ENCODE measurements at regions not wholly inside any gene's neighbourhood (a gene's known extent, or its start where the extent isn't known, plus 50 kb on each side); places are given as distances from the start of the nearest gene placed in this dataset.

- CTCF ChIA-PET: no interaction called here
- H3K4me3 Mint-ChIP-seq: no peak overlapping the region
- no peak overlapping the region for H3K27ac Mint-ChIP-seq
- POLR2A ChIA-PET: no interaction called here
- intact Hi-C loops (cut with micrococcal nuclease): no loop called here
- no peaks in the 10 kb centered on the region for H3K36me3 Mint-ChIP-seq
- DNase-seq: no peak
- H3K27me3 Mint-ChIP-seq: no peaks in the 10 kb centered on the region
- H3K9me3 Mint-ChIP-seq: no peaks in the 10 kb centered on the region
- H3K4me1 Mint-ChIP-seq (ENCODE audit: low read depth): no peaks in the 10 kb centered on the region
Measured at GRCh38 chr3:184642631-184643285, 69.1 kb downstream of the MAGEF1 start.

GRCh38 chr3:184641430-184641829 lies 70.4 kb downstream of the MAGEF1 start:
- intact Hi-C loops (cut with micrococcal nuclease): no loop called here
- H3K27ac Mint-ChIP-seq: no peak overlapping the region
- no peaks in the 10 kb centered on the region for H3K27me3 Mint-ChIP-seq
- H3K4me3 Mint-ChIP-seq: no peak overlapping the region
- ChIA-PET CTCF (no interaction called here), POLR2A (no interaction called here)
- H3K4me1 Mint-ChIP-seq (ENCODE audit: low read depth): no peaks in the 10 kb centered on the region
- H3K36me3 Mint-ChIP-seq: no peaks in the 10 kb centered on the region
- no peak for DNase-seq
- H3K9me3 Mint-ChIP-seq: no peaks in the 10 kb centered on the region

- DNase-seq: no peak
- Mint-ChIP-seq H3K4me1 (ENCODE audit: low read depth) (peaks cover 3% of the 10 kb centered on the region), H3K36me3 (no peaks in the 10 kb centered on the region), H3K27me3 (no peaks in the 10 kb centered on the region), H3K27ac (no peak overlapping the region), H3K4me3 (no peak overlapping the region), H3K9me3 (no peaks in the 10 kb centered on the region)
- POLR2A ChIA-PET: no interaction called here
- CTCF ChIA-PET: no interaction called here
- intact Hi-C loops (cut with micrococcal nuclease): no loop called here
Measured at GRCh38 chr3:184639351-184639750, 72.5 kb downstream of the MAGEF1 start.

- H3K27me3 Mint-ChIP-seq: no peaks in the 10 kb centered on the region
- no peak overlapping the region for H3K4me3 Mint-ChIP-seq
- no peak for DNase-seq
- intact Hi-C loops (cut with micrococcal nuclease): loop anchor here (1.0 to 2.0 kb wide), 4 partner anchors 20 to 174 kb away; partner anchors contain the start of gene MAGEF1
- H3K27ac Mint-ChIP-seq: no peak overlapping the region
- H3K4me1 Mint-ChIP-seq (ENCODE audit: low read depth): peaks cover 3% of the 10 kb centered on the region
- no peaks in the 10 kb centered on the region for H3K9me3 Mint-ChIP-seq
- no peaks in the 10 kb centered on the region for H3K36me3 Mint-ChIP-seq
- ChIA-PET CTCF (interaction anchor here (1.1 kb wide), 1 partner anchor 77 kb away, joined by 4 read pairs; no protein-coding TSS in a partner anchor), POLR2A (interaction anchor here (1.5 to 1.9 kb wide), 2 partner anchors 20 to 73 kb away, joined by 6 to 11 read pairs; no protein-coding TSS in a partner anchor)
Measured at GRCh38 chr3:184637705-184638104, 74.2 kb downstream of the MAGEF1 start.

GRCh38 chr3:184636741-184637316 lies 75.0 kb downstream of the MAGEF1 start:
- Mint-ChIP-seq H3K4me1 (ENCODE audit: low read depth) (peaks cover 3% of the 10 kb centered on the region), H3K36me3 (no peaks in the 10 kb centered on the region), H3K27me3 (no peaks in the 10 kb centered on the region), H3K27ac (peak overlapping the region; percentile 53), H3K9me3 (no peaks in the 10 kb centered on the region), H3K4me3 (no peak overlapping the region)
- intact Hi-C loops (cut with micrococcal nuclease): loop anchor here (1.0 to 2.0 kb wide), 4 partner anchors 20 to 174 kb away; partner anchors contain the start of gene MAGEF1
- peak; percentile 76 for DNase-seq
- POLR2A ChIA-PET: interaction anchor here (0.6 to 1.9 kb wide), 3 partner anchors 20 to 76 kb away, joined by 3 to 11 read pairs (median 6); partner anchors contain the start of gene EPHB3
- CTCF ChIA-PET: interaction anchor here (1.1 kb wide), 1 partner anchor 76 kb away, joined by 4 read pairs; no protein-coding TSS in a partner anchor

GRCh38 chr3:184635774-184636173 lies 74.2 kb downstream of the EPHB3 start:
- intact Hi-C loops (cut with micrococcal nuclease): loop anchor here (2.0 kb wide), 2 partner anchors 27 to 77 kb away; partner anchors contain the start of gene MAGEF1
- Mint-ChIP-seq H3K36me3 (no peaks in the 10 kb centered on the region), H3K4me1 (ENCODE audit: low read depth) (peaks cover 3% of the 10 kb centered on the region), H3K27ac (peak overlapping the region; percentile 13), H3K9me3 (no peaks in the 10 kb centered on the region), H3K4me3 (no peak overlapping the region), H3K27me3 (no peaks in the 10 kb centered on the region)
- ChIA-PET POLR2A (no interaction called here), CTCF (no interaction called here)
- DNase-seq: no peak

- Mint-ChIP-seq H3K36me3 (no peaks in the 10 kb centered on the region), H3K4me3 (no peak overlapping the region), H3K27me3 (no peaks in the 10 kb centered on the region), H3K9me3 (no peaks in the 10 kb centered on the region), H3K27ac (no peak overlapping the region), H3K4me1 (ENCODE audit: low read depth) (peaks cover 3% of the 10 kb centered on the region)
- POLR2A ChIA-PET: no interaction called here
- CTCF ChIA-PET: no interaction called here
- intact Hi-C loops (cut with micrococcal nuclease): no loop called here
- no peak for DNase-seq
Measured at GRCh38 chr3:184635126-184635525, 73.5 kb downstream of the EPHB3 start.

GRCh38 chr3:184633237-184633579 lies 71.6 kb downstream of the EPHB3 start:
- H3K27me3 Mint-ChIP-seq: no peaks in the 10 kb centered on the region
- no peak for DNase-seq
- intact Hi-C loops (cut with micrococcal nuclease): no loop called here
- peaks cover 3% of the 10 kb centered on the region for H3K4me1 Mint-ChIP-seq (ENCODE audit: low read depth)
- POLR2A ChIA-PET: no interaction called here
- H3K9me3 Mint-ChIP-seq: no peaks in the 10 kb centered on the region
- H3K27ac Mint-ChIP-seq: no peak overlapping the region
- no peak overlapping the region for H3K4me3 Mint-ChIP-seq
- H3K36me3 Mint-ChIP-seq: no peaks in the 10 kb centered on the region
- CTCF ChIA-PET: no interaction called here

- H3K27me3 Mint-ChIP-seq: no peaks in the 10 kb centered on the region
- ChIA-PET POLR2A (no interaction called here), CTCF (interaction anchor here (0.7 kb wide), 1 partner anchor 49 kb away, joined by 3 read pairs; no protein-coding TSS in a partner anchor)
- no peak overlapping the region for H3K4me3 Mint-ChIP-seq
- peaks cover 3% of the 10 kb centered on the region for H3K4me1 Mint-ChIP-seq (ENCODE audit: low read depth)
- no peaks in the 10 kb centered on the region for H3K36me3 Mint-ChIP-seq
- DNase-seq: no peak
- no peak overlapping the region for H3K27ac Mint-ChIP-seq
- intact Hi-C loops (cut with micrococcal nuclease): no loop called here
- H3K9me3 Mint-ChIP-seq: no peaks in the 10 kb centered on the region
Measured at GRCh38 chr3:184632551-184633236, 71.1 kb downstream of the EPHB3 start.
